ENCODE measurements at regions not wholly inside any gene's neighbourhood (a gene's known extent, or its start where the extent isn't known, plus 50 kb on each side); places are given as distances from the start of the nearest gene placed in this dataset.

DNA sequence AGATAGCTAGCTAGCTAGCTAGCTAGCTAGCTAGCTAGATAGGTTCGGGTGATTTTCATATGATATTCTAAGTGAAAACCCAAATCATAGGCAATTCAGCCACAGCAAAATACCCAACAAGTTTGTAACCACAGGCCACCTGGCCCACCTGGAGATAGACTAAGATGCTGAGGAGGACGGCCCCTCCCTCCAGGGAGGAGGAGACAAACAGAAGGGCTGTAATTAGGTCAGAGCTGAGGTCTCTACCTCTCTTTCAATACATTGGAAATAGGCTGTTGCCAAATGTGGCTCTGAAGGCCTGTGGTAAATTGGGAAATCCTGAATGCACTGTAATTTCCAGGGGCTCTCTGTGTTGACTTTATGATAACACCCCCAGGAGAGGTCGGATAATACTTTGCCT lies 382.2 kb downstream of the FGF9 start:
- no peak for DNase-seq (ENCODE audit: low read depth, low spot score)

DNA sequence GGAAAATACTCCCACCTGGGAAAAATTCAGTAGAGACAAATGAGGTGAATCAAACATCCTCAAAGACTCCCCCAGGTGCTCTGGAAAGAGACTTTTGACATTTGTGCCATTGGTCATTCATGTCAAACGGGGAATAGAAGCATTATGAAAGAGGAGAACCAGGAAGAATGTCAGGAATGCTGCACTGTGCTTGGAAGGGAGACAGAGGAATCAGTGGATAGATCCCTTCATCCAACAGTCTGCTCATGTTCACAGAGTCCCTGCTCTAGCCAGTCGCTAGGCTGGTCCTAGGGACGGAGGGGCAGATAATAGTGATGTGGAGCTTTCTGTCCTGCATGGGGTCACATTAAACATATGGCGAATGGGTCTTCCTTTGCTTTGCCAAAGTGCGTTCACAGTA lies 384.4 kb downstream of the FGF9 start:
- no peak for DNase-seq (ENCODE audit: low read depth, low spot score)

DNA sequence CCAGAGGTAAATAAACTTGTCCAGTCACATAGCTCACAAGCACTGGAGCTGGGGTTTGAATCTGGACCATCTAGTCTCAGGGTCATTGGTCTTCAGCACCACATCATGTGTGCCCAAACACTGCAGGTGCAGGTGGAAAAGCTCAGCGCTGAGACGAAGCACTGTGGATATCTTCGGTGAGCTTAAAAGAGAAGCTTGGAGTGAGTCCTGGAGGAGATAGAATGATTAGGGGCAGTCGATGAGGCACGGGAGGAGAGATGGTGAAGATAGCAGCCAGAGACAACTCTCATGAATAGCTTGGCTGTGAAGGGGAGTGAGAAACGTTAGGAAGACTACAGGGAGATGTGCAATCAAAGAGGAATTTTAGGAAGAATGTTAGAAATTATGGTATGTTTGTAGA lies 389.3 kb downstream of the FGF9 start:
- no peak for DNase-seq (ENCODE audit: low read depth, low spot score)

DNA sequence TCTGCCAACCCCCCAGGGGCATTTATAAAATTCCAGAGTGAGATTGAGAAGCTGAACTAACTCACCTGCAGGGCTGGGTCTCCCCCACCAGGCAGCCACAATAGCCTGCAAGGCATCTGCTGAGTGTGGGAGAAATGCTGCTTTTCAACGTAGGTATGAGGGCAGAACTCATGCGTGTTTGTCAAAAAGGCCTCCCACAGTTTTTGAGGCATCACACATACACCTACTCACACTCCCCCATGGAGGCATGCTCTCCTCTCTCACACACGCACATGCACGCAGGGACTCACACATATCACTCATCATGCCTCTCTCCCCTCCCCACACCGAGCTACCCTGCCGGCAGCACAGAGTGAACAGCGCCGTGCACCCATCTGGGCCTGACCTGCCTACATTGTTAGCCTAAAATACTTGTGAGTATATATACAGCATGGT lies 390.5 kb downstream of the FGF9 start:
- DNase-seq (ENCODE audit: low read depth, low spot score) = no peak

DNA sequence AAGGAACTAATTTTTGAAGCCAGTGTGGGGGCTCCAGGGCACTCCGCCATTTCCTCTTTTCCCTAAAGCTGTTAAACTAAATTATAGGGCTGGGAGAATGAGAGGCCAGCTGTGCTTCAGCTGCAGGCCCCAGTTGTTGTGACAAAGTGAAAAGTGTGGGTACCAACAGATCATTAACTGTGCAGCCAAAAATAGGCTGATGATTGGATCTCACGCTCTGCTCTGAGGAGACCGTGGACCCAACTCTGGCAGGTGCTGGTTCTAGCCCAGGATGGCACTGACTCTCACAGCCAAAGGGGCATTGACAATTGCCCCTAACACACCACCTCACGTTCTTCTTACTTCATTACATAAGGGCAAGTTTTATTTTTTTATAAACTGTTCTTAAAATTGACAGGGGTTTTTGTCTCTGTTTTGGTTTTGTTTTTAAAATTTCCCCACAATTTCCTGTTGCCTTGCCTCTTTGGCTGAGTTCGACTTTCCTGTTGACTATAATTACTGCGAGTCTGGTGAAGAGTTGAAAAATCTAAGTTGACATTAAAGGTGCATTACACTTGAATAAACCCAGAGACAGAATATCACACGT lies 391.0 kb downstream of the FGF9 start:
- DNase-seq (ENCODE audit: low read depth, low spot score) = no peak

DNA sequence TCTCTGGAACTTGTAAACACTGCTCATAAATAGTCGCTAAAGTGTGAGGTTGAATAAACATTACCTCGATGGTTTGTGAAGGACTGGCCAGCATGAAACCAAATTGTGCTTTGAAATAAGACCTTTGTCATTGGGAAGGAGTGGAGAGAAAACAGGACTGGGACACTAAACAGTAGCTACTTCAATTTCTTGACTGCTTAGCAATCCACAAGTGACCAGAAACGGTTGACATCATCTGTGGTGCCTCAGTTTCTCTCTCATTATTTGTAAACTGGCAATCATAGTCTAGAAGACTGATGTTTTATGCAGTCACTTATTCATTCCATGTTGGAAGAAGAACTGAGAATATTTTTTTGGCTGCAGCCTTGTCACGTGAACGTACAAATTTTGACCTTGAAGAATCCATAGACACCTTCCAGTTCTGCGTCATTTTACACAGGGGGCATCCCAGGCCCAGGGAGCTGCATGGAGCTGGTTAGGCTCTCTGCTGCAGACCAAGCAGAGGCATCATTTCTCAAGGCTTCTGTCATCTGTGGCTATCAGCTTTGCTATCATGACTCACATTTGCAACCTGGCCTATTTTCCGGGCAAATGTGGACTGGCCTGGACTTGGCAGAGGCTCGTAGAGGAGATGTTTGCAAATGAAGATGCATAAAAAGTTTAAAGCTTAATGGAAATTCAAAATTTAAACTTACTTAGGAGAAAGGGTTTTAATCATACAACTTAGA lies 391.8 kb downstream of the FGF9 start:
- no peak for DNase-seq (ENCODE audit: low read depth, low spot score)

DNA sequence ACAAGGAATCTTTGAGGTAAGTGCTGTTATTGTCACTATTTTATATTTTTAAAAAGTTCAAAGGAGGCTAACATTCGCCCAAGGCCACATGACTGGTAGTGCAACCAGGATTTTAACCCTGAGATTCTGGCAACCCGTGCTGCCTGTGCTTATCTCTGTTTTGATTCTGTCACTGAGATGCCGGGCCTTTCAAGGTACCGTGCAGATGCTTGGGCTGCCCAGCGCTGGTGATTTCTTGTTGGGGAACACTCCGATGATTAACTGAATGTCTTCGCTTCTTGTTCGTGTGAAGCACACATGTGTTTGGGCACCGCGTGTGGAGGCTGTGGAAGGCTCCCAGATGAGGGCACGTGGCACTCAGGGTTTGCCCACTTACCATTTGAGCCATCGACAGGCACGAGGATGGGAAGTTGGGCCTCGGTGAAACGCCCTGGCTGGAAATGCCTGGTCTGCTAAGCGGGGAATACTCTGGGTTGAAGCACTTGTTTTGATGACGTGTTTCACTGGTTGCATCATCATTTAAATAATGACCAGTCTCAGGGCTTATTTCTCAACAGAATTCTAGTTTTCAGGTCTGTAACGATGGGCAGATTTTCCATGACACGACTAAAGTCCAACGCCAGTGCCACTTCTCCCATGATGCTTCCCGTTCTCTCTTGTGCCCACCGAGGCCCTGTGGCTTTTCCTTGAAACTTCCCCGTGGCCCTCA lies 392.7 kb downstream of the FGF9 start:
- no peak for DNase-seq (ENCODE audit: low read depth, low spot score)

DNA sequence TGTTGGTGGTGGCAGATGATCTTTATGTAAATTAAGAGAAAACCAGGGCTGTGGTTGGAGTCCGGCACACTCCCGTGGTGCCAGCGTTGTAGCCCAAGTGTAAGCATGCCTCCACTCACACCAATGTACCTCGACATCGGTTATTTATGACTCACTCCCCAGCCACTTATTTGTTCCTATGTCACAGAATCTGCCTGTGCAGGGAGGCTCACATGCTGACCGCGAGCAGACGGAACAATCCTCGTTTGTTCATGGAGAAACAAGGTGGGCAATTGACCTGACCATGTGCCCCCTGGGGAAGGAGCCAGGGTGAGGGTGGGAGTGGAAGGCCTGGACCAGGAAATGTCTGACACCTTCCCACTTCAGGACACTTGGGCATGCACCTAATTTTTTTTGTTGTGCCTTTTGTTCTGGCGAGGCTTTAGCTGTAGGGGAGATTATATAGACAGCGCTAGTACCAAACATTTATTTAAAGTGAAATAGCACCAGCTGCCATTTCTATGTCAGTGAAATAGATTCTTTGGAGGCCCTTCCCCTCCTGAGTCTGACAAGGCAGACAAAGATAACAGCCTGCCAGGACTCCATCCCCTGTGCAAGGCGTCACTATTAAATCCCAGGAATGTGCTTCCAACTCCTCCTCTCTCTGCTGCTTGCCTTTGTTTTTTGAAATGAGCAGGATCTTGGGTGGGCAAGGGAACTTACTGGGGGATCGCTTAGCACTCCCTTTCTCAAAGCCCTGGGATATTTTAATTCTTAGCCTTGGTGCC lies 394.2 kb downstream of the FGF9 start:
- no peak for DNase-seq (ENCODE audit: low read depth, low spot score)

DNA sequence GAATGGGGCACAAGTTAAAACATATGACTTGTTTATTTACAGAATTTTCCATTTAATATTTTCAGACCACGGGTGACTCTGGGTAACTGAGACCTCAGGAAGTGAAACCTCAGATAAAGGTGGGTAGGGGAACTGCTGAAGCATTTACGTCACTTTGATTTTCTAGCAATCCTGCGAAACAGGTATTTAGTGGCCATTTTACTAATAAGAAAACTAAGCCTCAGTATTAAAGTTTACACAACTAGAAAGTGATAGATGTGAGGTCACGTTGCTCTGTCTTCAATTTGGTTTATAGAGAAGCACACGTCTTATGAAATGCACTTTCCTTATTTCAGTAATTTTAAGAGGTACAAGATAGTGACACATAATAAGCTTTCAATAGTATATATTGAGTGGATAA lies 402.8 kb downstream of the FGF9 start:
- no peak for DNase-seq (ENCODE audit: low read depth, low spot score)

DNA sequence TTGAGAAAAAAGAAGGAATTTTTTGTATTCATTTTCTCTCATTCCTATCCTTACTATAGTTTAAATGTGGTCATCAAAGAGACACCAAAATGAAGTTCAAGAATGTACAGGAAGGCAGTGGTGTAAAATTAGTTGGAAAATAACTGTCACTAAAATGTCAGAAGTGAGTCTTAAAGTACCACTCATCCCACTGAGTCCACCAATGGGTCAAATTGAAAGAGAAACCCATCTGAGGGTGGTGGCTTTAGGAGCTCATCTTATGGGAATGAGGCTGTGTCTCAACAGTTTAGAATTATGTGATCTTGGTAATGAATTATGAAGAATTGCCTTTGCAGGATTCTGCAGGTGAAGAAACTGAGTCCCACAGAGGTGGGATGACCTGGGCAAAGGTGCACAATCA lies 403.5 kb downstream of the FGF9 start:
- DNase-seq (ENCODE audit: low read depth, low spot score) = no peak

DNA sequence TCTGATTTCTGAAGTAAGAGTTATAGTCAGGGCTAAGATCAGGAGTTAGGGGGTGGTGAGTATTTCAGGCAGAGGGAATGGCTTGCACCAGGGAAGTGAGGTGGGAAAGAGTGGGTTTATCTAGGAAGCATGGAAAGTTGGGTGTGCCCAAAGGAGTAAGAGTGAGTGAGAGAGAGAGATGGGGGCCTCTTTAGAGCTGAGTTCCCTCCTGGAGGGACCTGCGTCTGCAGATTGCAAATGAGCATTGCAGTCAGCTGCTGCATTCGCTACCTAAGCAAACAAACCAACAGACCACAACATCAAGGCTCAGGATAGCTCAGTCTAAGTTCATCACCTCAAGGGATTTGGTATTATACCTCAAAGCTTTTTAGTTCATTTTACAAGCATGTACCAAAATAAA lies 405.8 kb downstream of the FGF9 start:
- no peak for DNase-seq (ENCODE audit: low read depth, low spot score)

DNA sequence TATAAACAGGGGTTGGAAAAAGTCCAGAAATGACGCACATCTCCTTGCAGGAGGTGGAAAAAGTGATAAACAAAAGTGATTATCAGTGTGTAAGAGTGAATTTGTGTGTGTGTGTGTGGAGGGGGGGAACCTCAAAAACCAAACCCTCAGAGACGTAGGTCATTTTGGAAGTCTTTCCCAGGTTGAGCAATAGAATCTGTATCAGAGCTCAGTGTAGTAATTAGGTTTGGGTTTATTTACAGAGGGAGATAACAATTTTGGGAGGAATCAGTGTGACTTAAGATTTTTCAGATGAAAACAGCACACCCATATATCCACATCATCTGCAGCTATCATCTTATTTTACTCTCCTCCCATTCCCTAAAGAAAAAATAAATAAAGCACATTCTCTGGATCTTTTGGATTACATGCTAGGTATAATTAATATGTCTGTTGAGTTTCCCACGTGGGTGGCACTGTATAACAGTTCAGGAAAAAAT lies 406.4 kb downstream of the FGF9 start:
- no peak for DNase-seq (ENCODE audit: low read depth, low spot score)

DNA sequence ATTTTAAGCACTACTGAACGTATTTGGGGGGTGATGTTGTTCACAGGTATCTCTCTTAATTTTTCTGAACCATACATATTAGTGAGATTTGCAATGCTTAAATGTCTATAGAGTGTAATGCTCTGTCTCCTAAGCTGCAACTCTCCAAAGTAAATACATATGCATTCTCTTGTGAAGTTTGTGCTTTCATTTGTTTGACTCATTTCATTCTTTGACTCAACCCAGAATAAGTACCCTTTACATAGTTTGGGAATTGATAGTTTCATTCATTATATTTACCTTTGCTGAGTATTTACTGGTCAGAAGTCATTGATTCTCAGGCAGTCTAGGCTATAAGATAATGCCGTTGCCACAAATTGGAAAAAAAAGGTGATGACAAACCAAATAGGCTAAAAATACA lies 406.9 kb downstream of the FGF9 start:
- no peak for DNase-seq (ENCODE audit: low read depth, low spot score)

DNA sequence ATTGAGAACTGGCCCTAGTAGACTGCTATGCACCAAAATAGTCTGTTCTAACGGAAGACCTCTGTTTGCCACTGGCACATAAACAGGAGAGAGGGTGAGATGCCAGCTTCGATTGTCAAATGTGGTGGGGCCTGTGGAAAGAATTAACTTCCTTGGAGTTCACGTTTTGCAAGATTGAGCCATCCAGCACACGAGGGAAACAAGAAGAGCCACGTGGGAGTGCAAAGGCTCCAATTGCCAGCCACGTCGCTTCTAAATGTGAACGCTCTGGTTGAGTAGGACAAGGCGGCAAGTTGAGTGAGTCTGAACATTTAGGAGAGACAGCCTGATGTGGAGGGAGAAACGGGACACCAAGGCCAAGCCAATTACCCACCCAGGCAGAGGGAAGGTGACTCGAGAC lies 409.1 kb downstream of the FGF9 start:
- no peak for DNase-seq (ENCODE audit: low read depth, low spot score)

DNA sequence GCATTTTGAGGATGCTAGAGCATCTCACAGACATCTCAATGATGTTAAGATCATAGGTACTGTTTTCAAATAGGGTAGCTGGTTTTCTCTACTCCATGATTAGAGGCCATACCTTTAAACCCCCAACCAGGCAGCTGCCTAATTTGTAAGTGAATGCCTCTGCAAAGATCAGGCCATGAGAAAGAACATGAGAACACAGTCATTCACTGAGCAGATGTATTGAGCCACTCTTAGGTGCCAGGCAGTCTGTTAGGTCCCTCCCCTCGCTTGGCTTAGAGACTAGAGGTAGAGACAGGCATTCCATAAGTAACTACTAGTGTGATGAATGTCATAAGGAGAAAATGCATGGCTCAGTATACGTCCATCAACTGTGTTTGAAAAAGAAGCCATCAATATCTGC lies 410.0 kb downstream of the FGF9 start:
- no peak for DNase-seq (ENCODE audit: low read depth, low spot score)

DNA sequence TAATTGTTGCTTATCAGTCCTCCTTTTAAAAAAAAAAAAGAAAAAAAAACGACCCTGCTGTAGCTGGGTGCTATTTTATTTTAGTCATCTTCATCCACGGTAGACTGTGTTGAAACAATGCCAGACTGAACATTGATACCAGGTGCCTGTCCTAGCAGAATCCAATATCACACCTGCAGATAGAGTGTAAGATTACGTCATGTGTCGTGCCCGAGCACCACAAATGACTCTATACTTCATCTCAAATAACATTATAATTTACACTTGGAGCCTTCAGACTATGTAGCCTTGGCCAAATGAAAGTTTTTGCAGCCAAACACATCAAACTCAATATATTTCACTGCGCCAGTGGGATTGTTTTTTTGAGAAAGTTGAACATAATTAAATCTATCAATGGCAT lies 410.6 kb downstream of the FGF9 start:
- no peak for DNase-seq (ENCODE audit: low read depth, low spot score)

DNA sequence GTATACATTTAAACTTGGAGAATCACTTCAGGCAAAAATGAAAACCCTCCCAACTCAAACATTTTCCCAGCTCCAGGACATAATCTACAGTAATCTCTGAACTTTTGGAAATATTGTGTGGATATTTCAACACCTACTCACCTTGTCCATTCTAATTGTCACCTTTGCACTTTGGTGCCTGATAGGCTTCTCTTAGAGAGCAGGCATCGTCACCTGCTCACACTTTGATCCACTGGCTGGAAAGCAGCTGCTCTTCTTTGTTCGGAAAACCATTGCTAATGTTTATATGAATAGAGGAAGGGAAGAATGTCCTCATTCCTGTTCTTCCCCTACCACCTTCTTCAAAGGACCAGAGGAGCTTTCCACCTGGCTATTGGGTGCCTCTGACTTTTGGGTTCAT lies 411.2 kb downstream of the FGF9 start:
- DNase-seq (ENCODE audit: low read depth, low spot score) = no peak

DNA sequence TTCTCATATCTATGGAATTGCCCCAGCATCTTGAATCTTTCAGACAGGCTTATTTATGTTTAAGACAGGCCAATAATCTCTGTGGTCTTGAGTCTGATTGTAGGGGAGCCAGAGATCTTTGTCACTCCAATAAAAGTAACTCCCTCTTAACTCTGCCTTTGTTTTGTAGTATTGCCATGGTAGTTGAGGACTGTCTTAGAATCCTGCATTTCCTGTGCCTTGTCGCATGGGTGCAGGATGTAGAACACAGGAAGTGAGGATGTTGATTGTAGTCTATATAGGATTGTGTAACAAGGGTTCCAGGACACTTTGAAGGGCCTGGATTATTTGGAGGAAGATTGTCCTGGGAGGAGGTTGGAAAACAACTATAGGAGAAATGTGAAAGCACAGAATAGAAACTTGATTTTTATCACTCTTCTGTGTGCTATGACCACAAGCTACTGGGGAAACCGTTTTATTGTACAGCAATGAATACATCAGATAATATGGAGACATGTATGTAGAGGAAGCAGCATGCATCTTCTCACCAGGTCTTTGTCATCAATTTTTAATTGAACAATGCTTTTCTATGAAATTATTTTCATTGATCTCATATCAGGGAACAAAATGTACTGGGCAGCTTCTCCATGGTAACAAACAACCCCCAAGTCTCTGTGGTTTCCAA lies 411.7 kb downstream of the FGF9 start:
- no peak for DNase-seq (ENCODE audit: low read depth, low spot score)

DNA sequence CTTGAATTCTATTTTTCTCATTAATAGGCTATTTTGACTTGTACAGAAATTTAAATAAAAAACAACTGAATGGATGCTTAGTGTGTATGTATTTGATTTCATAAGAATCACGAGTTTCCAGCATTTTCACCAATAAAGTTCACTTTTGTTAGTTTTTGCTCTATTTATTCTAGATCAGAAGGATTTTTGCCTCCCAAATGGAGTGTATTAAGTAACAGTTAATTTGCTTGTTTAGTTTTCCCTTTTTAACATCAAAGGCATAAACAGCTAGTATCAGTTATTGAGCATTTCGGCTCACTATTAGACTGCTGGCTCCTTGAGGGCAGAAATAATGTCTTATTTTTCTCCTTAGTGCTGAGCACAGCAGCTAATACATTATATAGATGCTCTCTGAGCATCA lies 414.1 kb downstream of the FGF9 start:
- no peak for DNase-seq (ENCODE audit: low read depth, low spot score)

DNA sequence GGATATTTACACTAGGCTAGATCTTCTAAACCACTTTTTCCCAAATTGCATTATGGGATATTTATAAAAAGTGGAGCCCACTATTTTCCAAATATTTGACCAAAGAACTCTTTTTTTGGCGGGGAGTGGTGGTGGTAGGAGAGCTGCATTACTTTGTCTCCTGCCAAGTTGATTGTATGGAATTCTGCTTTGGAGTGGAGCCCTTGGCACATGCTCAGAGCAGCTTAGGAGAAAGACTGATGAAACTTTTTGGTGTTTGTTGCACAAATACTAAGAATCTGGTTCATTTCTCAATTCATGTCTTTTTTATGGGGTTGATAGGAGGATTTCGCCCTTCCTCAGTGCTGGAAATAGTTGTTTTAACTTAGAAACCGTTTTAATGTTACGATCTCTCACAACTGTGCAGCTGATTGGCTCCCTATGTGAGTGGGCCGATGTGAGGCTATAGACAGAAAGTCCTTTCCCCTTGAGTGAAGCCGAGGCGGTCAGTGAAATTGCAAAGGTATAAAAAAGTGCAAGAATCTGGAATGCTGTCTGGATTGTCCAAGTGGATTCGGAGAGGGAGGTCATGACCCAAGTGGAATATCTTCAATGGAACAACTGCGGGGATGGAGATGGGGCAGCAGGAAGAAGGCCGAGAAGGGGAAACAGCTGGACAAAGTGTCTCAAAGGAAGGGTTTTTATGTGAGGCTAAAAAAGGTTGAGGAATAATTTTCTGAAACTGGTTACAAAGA lies 415.9 kb downstream of the FGF9 start:
- no peak for DNase-seq (ENCODE audit: low read depth, low spot score)

DNA sequence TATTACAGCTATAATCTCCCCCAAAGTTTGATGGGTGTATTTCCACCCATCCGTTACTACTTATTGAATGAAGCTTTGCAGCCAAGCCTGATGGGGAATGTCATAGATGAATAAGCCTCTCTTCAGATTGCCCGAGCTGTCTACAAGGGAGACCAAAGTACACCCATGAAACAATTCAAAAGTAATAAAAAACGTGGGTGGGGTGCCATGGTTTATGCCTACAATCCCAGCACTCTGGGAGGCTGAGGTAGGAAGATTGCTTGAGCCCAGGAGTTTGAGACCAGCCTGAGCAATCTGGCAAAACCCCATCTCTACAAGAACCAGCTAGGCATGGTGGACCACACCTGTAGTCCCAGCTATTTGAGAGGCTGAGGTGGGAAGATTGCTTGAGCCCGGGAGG lies 419.2 kb downstream of the FGF9 start:
- no peak for DNase-seq (ENCODE audit: low read depth, low spot score)

Data from pulmonary artery endothelial cell (primary cell).